ENCODE measurements at regions not wholly inside any gene's neighbourhood (a gene's known extent, or its start where the extent isn't known, plus 50 kb on each side); places are given as distances from the start of the nearest gene placed in this dataset.

GRCh38 chr16:77662246-77662645, 60.1 kb upstream of the NUDT7 start:
- no peak for DNase-seq (ENCODE audit: low read depth)

- no peak for DNase-seq (ENCODE audit: low read depth)
Measured at GRCh38 chr16:77663711-77664110, 58.6 kb upstream of the NUDT7 start.

GRCh38 chr16:77666771-77667170, 55.5 kb upstream of the NUDT7 start:
- no peak for DNase-seq (ENCODE audit: low read depth)

GRCh38 chr16:77668201-77668600, 54.1 kb upstream of the NUDT7 start:
- no peak for DNase-seq (ENCODE audit: low read depth)

GRCh38 chr16:77669057-77669456, 53.3 kb upstream of the NUDT7 start:
- no peak for DNase-seq (ENCODE audit: low read depth)
